ENCODE measurements at regions not wholly inside any gene's neighbourhood (a gene's known extent, or its start where the extent isn't known, plus 50 kb on each side); places are given as distances from the start of the nearest gene placed in this dataset.
"Not testable (repeated sequence)": the region's sequence is repeated elsewhere in the genome, so short reads cannot be mapped to it uniquely, and the experiment has no call there.

GRCh38 chr13:70237131-70237530, 128.9 kb upstream of the KLHL1 start:
- DNase-seq (ENCODE audit: extremely low spot score): no peak
- CTCF ChIA-PET: no interaction called here
- TF ChIP-seq, protein P1, sequence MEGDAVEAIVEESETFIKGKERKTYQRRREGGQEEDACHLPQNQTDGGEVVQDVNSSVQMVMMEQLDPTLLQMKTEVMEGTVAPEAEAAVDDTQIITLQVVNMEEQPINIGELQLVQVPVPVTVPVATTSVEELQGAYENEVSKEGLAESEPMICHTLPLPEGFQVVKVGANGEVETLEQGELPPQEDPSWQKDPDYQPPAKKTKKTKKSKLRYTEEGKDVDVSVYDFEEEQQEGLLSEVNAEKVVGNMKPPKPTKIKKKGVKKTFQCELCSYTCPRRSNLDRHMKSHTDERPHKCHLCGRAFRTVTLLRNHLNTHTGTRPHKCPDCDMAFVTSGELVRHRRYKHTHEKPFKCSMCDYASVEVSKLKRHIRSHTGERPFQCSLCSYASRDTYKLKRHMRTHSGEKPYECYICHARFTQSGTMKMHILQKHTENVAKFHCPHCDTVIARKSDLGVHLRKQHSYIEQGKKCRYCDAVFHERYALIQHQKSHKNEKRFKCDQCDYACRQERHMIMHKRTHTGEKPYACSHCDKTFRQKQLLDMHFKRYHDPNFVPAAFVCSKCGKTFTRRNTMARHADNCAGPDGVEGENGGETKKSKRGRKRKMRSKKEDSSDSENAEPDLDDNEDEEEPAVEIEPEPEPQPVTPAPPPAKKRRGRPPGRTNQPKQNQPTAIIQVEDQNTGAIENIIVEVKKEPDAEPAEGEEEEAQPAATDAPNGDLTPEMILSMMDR (IDR thresholded peaks at IDR 0.05; ENCODE audit: control extremely low read depth, extremely low read depth, low read depth, missing control alignments): no peak
- POLR2A ChIA-PET: no interaction called here

- ChIA-PET CTCF (no interaction called here), POLR2A (no interaction called here)
- no peak for DNase-seq (ENCODE audit: extremely low spot score)
- TF ChIP-seq, protein P1 (IDR thresholded peaks at IDR 0.05; ENCODE audit: control extremely low read depth, extremely low read depth, low read depth, missing control alignments): no peak
These were observed 127.3 kb upstream of the KLHL1 start for GRCh38 chr13:70235565-70235964.

DNA sequence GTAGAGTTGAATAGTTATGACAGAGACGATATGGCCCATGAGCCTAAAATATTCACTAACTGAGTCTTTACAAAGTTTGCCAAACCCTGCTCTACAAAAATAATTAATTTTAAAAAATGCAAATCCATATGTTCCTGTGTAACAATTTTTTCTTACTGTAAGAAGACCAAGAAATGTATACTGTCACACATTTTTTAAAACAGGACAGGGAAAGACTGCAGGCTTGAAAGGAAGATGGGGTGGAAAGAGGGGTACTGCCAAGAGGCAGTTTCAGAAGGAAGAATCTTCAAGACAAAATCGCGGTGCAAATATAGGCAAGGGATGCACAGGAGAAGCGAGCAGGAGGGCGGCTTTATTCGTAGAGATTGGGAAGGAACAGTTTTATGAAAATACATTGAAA, 115.7 kb upstream of the KLHL1 start:
- CTCF ChIA-PET: no interaction called here
- TF ChIP-seq, protein P1 (IDR thresholded peaks at IDR 0.05; ENCODE audit: control extremely low read depth, extremely low read depth, low read depth, missing control alignments): no peak
- no peak for DNase-seq (ENCODE audit: extremely low spot score)
- POLR2A ChIA-PET: no interaction called here

GRCh38 chr13:70222926-70223325, 114.7 kb upstream of the KLHL1 start:
- ChIA-PET CTCF (no interaction called here), POLR2A (no interaction called here)

GRCh38 chr13:70218618-70219017, 110.4 kb upstream of the KLHL1 start:
- POLR2A ChIA-PET: no interaction called here
- CTCF ChIA-PET: interaction anchor here (1.1 kb wide), 1 partner anchor 11 kb away, joined by 3 read pairs; no protein-coding TSS in a partner anchor
- DNase-seq (ENCODE audit: extremely low spot score): no peak
- TF ChIP-seq, protein P1 (IDR thresholded peaks at IDR 0.05; ENCODE audit: control extremely low read depth, extremely low read depth, low read depth, missing control alignments): no peak

More at GRCh38 chr13:70222926-70223325, 114.7 kb upstream of the KLHL1 start:
- no peak for DNase-seq (ENCODE audit: extremely low spot score)
- TF ChIP-seq, protein P1 (IDR thresholded peaks at IDR 0.05; ENCODE audit: control extremely low read depth, extremely low read depth, low read depth, missing control alignments): no peak

GRCh38 chr13:70208968-70209367, 100.7 kb upstream of the KLHL1 start:
- POLR2A ChIA-PET; DNase-seq (ENCODE audit: extremely low spot score); CTCF ChIA-PET: not testable (repeated sequence)

GRCh38 chr13:70206671-70207070, 98.4 kb upstream of the KLHL1 start:
- TF ChIP-seq, protein P1 (IDR thresholded peaks at IDR 0.05; ENCODE audit: control extremely low read depth, extremely low read depth, low read depth, missing control alignments): no peak
- DNase-seq (ENCODE audit: extremely low spot score): no peak
- ChIA-PET CTCF (no interaction called here), POLR2A (no interaction called here)

Measured in GM10248 (cell line).